ENCODE measurements at regions not wholly inside any gene's neighbourhood (a gene's known extent, or its start where the extent isn't known, plus 50 kb on each side); places are given as distances from the start of the nearest gene placed in this dataset.

GRCh38 chr4:171636606-171637005 lies 176.6 kb upstream of the GALNTL6 start:
- TF ChIP-seq GATA2 (IDR thresholded peaks at IDR 0.05; ENCODE audit: low read depth, low read length): no peak
- TF ChIP-seq GATA3 (IDR thresholded peaks at IDR 0.05; ENCODE audit: low read depth, low read length): no peak

Measured in SH-SY5Y (cell line).